Activated T-cell treated with anti-CD3 and anti-CD28 coated beads, Interleukin-2, amount 50 U/mL, for 24 hours (primary cell): ENCODE measurements at regions not wholly inside any gene's neighbourhood (a gene's known extent, or its start where the extent isn't known, plus 50 kb on each side); places are given as distances from the start of the nearest gene placed in this dataset.
"Not testable (repeated sequence)": the region's sequence is repeated elsewhere in the genome, so short reads cannot be mapped to it uniquely, and the experiment has no call there.

Source experiments
- DNase-seq: peaks from one replicate; pipeline ENCODE4 v3.0.0-alpha.2; 2020
- H3K27ac Mint-ChIP-seq: 2 replicates; pipeline ENCODE4 v1.8.0; 2020; ENCODE audit warnings: mild to moderate bottlenecking, mixed read lengths
- H3K27me3 Mint-ChIP-seq: 2 replicates; pipeline ENCODE4 v1.8.0; 2020; ENCODE audit warnings: mixed read lengths
- H3K36me3 Mint-ChIP-seq: 2 replicates; pipeline ENCODE4 v1.8.0; 2020; ENCODE audit warnings: low read depth, mixed read lengths
- H3K4me1 Mint-ChIP-seq: 2 replicates; pipeline ENCODE4 v1.8.0; 2020; ENCODE audit warnings: low read depth, mixed read lengths
- H3K4me3 Mint-ChIP-seq: 2 replicates; pipeline ENCODE4 v1.8.0; 2020; ENCODE audit warnings: mild to moderate bottlenecking, moderate library complexity, mixed read lengths
- H3K9me3 Mint-ChIP-seq: 2 replicates; pipeline ENCODE4 v1.8.0; 2020; ENCODE audit warnings: mixed read lengths

- H3K27ac Mint-ChIP-seq, result no peak overlapping the region
- H3K27me3 Mint-ChIP-seq, result peaks cover 19% of the 10 kb centered on the region
- no peaks in the 10 kb centered on the region for H3K9me3 Mint-ChIP-seq
- H3K36me3 Mint-ChIP-seq, result no peaks in the 10 kb centered on the region
- DNase-seq, result no peak
- H3K4me3 Mint-ChIP-seq, result no peak overlapping the region
- H3K4me1 Mint-ChIP-seq, result no peaks in the 10 kb centered on the region
These were observed 143.3 kb upstream of the PREP start for GRCh38 chr6:105545947-105546731.

DNA sequence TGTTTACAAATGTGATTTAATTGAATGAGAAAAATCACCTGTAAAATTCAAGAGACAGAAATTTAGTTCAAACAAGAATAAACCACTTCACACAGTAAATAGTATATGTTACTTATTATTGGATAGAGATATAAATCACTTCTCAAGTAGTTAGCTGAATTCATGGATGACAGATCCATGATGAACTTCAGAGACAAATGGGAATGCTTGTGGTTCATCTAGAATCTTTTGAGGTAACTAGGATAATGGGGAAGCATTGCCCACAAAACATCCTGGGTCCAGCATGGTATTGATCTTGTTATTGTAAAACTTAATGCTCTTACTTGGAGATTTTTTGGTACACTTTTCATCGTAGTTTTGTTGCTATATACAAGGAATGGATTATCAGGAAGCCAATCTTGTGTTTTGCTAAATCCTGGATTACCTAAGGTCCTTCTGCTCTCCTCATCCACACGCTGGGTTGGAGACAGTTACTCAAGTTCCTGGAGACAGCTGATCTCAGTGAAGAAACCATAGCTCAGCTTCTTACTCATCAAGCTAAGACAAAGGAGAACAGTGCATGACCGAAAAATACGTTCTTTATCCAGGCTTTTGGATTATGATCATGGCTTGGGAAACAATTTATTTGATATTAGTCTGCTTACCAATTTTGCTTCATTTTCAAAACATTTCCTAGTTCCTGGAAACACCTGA is 142.5 kb upstream of the PREP start:
- no peak for DNase-seq
- no peak overlapping the region for H3K27ac Mint-ChIP-seq
- H3K4me3 Mint-ChIP-seq, result no peak overlapping the region
- no peaks in the 10 kb centered on the region for H3K9me3 Mint-ChIP-seq
- no peaks in the 10 kb centered on the region for H3K4me1 Mint-ChIP-seq
- H3K36me3 Mint-ChIP-seq, result no peaks in the 10 kb centered on the region
- peaks cover 14% of the 10 kb centered on the region for H3K27me3 Mint-ChIP-seq

GRCh38 chr6:105539911-105540310 is 137.0 kb upstream of the PREP start:
- no peaks in the 10 kb centered on the region for H3K4me1 Mint-ChIP-seq
- H3K9me3 Mint-ChIP-seq, result no peaks in the 10 kb centered on the region
- no peak overlapping the region for H3K4me3 Mint-ChIP-seq
- H3K36me3 Mint-ChIP-seq, result no peaks in the 10 kb centered on the region
- no peak for DNase-seq
- H3K27me3 Mint-ChIP-seq, result peaks cover 7% of the 10 kb centered on the region
- no peak overlapping the region for H3K27ac Mint-ChIP-seq

- Mint-ChIP-seq H3K4me3 (no peak overlapping the region), H3K27me3 (no peaks in the 10 kb centered on the region), H3K27ac (no peak overlapping the region), H3K9me3 (no peaks in the 10 kb centered on the region), H3K4me1 (no peaks in the 10 kb centered on the region), H3K36me3 (no peaks in the 10 kb centered on the region)
- DNase-seq, result no peak
These were observed 135.2 kb upstream of the PREP start for GRCh38 chr6:105537981-105538578.

DNA sequence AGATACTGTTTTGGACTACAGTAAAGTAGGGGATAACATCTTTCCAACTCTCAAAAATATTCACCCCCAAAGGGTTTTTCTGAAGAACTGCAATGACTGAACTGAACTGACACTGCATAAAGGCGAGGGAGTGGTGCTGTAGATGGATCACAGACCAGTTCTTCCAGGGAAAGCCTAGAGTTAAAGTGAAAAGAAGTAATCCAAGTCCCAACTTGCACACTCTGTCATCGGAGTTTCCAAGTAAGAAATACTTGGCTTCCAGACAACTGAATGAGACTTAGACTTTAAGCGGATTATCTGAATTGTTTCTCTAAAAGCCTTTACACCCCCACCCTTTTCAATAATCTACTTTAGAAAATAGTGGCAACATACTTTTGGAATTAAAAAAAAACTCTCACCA is 134.1 kb upstream of the PREP start:
- DNase-seq, result no peak
- Mint-ChIP-seq H3K4me1 (no peaks in the 10 kb centered on the region), H3K9me3 (no peaks in the 10 kb centered on the region), H3K36me3 (no peaks in the 10 kb centered on the region), H3K4me3 (no peak overlapping the region), H3K27me3 (no peaks in the 10 kb centered on the region), H3K27ac (no peak overlapping the region)

DNA sequence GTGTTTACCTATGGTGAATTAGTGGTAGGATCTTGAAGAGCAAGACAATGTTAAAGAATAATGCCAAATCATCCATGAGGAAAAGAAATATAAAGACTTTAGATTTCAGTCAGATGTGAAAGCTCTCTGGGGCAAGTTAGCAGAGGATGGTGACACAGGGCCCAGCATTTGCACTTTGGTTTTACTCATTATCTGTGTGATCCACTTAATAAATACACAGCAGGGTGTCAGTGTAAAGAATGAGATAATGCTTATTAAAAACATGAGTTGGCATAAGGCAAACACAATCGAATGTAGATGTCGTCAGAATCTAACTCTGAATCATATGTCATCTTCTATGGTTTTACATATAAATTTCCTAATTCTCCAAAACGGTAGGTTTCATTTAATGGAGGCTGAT is 130.4 kb upstream of the PREP start:
- H3K36me3 Mint-ChIP-seq, result no peaks in the 10 kb centered on the region
- no peaks in the 10 kb centered on the region for H3K27me3 Mint-ChIP-seq
- H3K9me3 Mint-ChIP-seq, result no peaks in the 10 kb centered on the region
- H3K4me1 Mint-ChIP-seq, result no peaks in the 10 kb centered on the region
- DNase-seq, result no peak
- H3K27ac Mint-ChIP-seq, result no peak overlapping the region
- H3K4me3 Mint-ChIP-seq, result no peak overlapping the region

- Mint-ChIP-seq H3K36me3 (no peaks in the 10 kb centered on the region), H3K4me1 (peaks cover 7% of the 10 kb centered on the region), H3K4me3 (no peak overlapping the region), H3K9me3 (no peaks in the 10 kb centered on the region), H3K27me3 (no peaks in the 10 kb centered on the region), H3K27ac (no peak overlapping the region)
- no peak for DNase-seq
These were observed 123.5 kb upstream of the PREP start for GRCh38 chr6:105526225-105526872.

GRCh38 chr6:105522626-105523322 is 119.9 kb upstream of the PREP start:
- no peak for DNase-seq
- Mint-ChIP-seq H3K27ac (peak overlapping the region; percentile 51), H3K9me3 (no peaks in the 10 kb centered on the region), H3K4me1 (peaks cover 7% of the 10 kb centered on the region), H3K27me3 (peaks cover 9% of the 10 kb centered on the region), H3K36me3 (no peaks in the 10 kb centered on the region), H3K4me3 (no peak overlapping the region)

DNA sequence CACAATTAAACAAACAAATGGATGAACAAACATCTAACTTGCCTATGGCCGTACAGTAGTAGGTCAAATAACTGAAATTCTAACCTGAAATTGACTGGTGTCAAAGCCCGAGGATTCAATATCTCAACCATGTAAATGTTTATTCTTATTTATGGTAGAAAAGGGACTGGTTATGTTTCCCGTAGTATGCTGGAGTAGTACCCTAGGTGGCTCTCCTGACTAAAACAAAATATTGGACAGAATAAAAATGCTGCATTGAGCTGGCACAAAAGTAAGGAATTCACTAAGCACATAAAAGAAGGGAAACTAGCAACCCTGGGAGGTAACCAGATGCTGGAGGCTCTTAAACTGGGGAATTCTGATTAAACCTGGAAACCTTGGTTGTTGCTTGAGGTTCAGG is 117.1 kb upstream of the PREP start:
- H3K27me3 Mint-ChIP-seq, result peaks cover 19% of the 10 kb centered on the region
- no peaks in the 10 kb centered on the region for H3K9me3 Mint-ChIP-seq
- H3K4me3 Mint-ChIP-seq, result no peak overlapping the region
- no peak overlapping the region for H3K27ac Mint-ChIP-seq
- no peaks in the 10 kb centered on the region for H3K36me3 Mint-ChIP-seq
- DNase-seq, result no peak
- peaks cover 7% of the 10 kb centered on the region for H3K4me1 Mint-ChIP-seq

DNA sequence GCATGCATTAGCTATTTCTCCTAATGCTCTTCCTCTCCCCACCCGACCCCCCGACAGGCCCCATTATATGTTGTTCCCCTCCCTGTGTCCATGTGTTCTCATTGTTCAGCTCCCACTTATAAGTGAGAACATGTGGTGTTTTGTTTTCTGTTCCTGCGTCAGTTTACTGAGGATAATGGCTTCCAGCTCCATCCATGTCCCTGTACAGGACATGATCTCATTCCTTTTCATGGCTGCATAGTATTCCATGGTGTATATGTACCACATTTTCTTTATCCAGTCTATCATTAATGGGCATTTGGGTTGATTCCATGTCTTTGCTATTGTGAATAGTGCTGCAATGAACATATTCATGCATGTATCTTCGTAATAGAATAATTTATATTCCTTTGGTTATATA is 116.1 kb upstream of the PREP start:
- not testable (repeated sequence) for H3K4me1 Mint-ChIP-seq, H3K27ac Mint-ChIP-seq, H3K36me3 Mint-ChIP-seq

DNA sequence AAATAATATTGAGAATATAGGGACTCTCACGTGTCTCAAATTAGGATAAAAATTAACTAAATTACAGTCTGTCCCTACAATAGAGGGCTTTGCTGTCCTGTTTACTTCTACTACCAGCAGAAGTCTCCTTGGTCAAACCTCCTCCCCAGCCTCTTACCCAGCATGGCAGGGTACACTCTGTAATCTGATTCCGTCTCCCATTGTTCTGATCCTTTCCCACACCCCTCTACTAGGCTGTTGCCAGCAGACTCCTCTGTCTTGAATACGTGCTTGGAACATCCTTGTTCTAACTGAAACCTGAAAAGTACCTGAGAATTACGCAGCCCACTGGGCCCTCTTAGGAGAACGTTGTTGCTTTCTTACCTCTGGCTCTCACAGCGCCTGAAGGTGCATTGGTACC is 112.2 kb upstream of the PREP start:
- Mint-ChIP-seq H3K27me3 (peaks cover 30% of the 10 kb centered on the region), H3K4me1 (peaks cover 15% of the 10 kb centered on the region), H3K9me3 (no peaks in the 10 kb centered on the region), H3K4me3 (no peak overlapping the region), H3K27ac (no peak overlapping the region), H3K36me3 (no peaks in the 10 kb centered on the region)
- DNase-seq, result no peak

More for the DNA sequence above, 116.1 kb upstream of the PREP start:
- not testable (repeated sequence) for DNase-seq, H3K9me3 Mint-ChIP-seq, H3K4me3 Mint-ChIP-seq
- peaks cover 19% of the 10 kb centered on the region for H3K27me3 Mint-ChIP-seq

DNA sequence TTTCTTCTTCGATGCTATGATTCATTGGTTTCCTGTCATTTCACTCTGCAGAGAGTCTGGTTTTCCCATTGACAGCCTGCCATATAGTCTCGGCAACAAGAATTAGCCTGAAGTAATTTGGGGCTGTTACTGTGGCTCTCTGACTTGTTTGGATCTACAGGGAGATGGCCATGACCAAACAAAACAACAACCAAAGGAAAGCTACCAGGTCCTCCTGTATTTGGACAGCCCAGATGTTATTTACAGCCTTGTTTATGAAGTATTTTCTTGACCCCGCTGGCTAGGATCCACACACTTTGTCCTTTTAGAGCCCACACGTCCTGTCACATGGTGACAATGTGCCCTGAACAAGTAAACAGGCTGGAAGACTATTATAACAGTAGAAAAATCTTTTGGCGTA is 111.4 kb upstream of the PREP start:
- H3K27ac Mint-ChIP-seq, result no peak overlapping the region
- H3K27me3 Mint-ChIP-seq, result peaks cover 30% of the 10 kb centered on the region
- H3K9me3 Mint-ChIP-seq, result no peaks in the 10 kb centered on the region
- peaks cover 17% of the 10 kb centered on the region for H3K4me1 Mint-ChIP-seq
- no peak overlapping the region for H3K4me3 Mint-ChIP-seq
- no peak for DNase-seq
- no peaks in the 10 kb centered on the region for H3K36me3 Mint-ChIP-seq

DNA sequence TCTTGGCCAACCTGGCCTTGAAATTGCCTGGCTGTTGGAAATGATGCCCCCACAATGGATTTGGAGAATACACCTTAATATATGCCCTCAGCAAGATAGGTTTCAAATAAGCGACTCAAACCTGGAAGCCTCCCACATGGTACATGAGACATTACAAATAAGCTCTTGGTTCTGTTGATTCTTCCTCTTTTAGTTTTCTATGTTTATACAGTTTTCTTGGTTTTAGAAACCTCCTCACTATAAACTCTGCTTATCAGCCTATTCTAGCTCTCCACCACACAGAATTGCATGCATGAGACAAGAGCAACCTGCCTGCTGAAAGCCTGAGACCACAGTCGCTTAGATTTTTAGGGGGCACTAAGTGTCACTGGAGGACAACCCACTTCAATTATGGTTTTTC is 108.8 kb upstream of the PREP start:
- Mint-ChIP-seq H3K27ac (no peak overlapping the region), H3K9me3 (no peaks in the 10 kb centered on the region), H3K4me1 (peaks cover 17% of the 10 kb centered on the region), H3K36me3 (no peaks in the 10 kb centered on the region), H3K4me3 (no peak overlapping the region), H3K27me3 (peaks cover 22% of the 10 kb centered on the region)
- no peak for DNase-seq

GRCh38 chr6:105510746-105511145 is 107.9 kb upstream of the PREP start:
- H3K9me3 Mint-ChIP-seq, result no peaks in the 10 kb centered on the region
- no peak overlapping the region for H3K27ac Mint-ChIP-seq
- peaks cover 17% of the 10 kb centered on the region for H3K4me1 Mint-ChIP-seq
- H3K36me3 Mint-ChIP-seq, result no peaks in the 10 kb centered on the region
- no peak for DNase-seq
- H3K27me3 Mint-ChIP-seq, result peaks cover 20% of the 10 kb centered on the region
- no peak overlapping the region for H3K4me3 Mint-ChIP-seq
